NOMO-1 treated with dmso at 0.1 percent for 144 hours (cell line): ENCODE measurements at regions not wholly inside any gene's neighbourhood (a gene's known extent, or its start where the extent isn't known, plus 50 kb on each side); places are given as distances from the start of the nearest gene placed in this dataset.

ENCODE experiments used
- DNase-seq: peaks from one replicate; lab custom pipeline; 2025; ENCODE audit not compliant: unreplicated experiment; lab: John Stamatoyannopoulos, UW

- DNase-seq = no peak
Measured at GRCh38 chr13:95445131-95445530, 107.4 kb upstream of the CLDN10 start.

GRCh38 chr13:95447814-95448213, 104.7 kb upstream of the CLDN10 start:
- DNase-seq = no peak

GRCh38 chr13:95451656-95452055, 100.9 kb upstream of the CLDN10 start:
- no peak for DNase-seq

GRCh38 chr13:95452375-95452774, 100.1 kb upstream of the CLDN10 start:
- DNase-seq = no peak

- no peak for DNase-seq
Measured at GRCh38 chr13:95455782-95456181, 96.7 kb upstream of the CLDN10 start.

- peak; percentile 10 for DNase-seq
Measured at GRCh38 chr13:95456815-95457214, 95.7 kb upstream of the CLDN10 start.

GRCh38 chr13:95457294-95457693, 95.2 kb upstream of the CLDN10 start:
- no peak for DNase-seq

- no peak for DNase-seq
Measured at GRCh38 chr13:95462801-95463200, 89.7 kb upstream of the CLDN10 start.

GRCh38 chr13:95463531-95463930, 89.0 kb upstream of the CLDN10 start:
- no peak for DNase-seq

- DNase-seq = no peak
Measured at GRCh38 chr13:95470574-95471366, 81.8 kb upstream of the CLDN10 start.

GRCh38 chr13:95471960-95472359, 80.6 kb upstream of the CLDN10 start:
- DNase-seq = no peak

- DNase-seq = no peak
Measured at GRCh38 chr13:95474992-95475391, 77.5 kb upstream of the CLDN10 start.

- no peak for DNase-seq
Measured at GRCh38 chr13:95477187-95477586, 75.3 kb upstream of the CLDN10 start.

- no peak for DNase-seq
Measured at GRCh38 chr13:95479731-95480130, 72.8 kb upstream of the CLDN10 start.

GRCh38 chr13:95480131-95480545, 72.4 kb upstream of the CLDN10 start:
- peak; percentile 95 for DNase-seq

- DNase-seq = no peak
Measured at GRCh38 chr13:95480791-95481780, 71.4 kb upstream of the CLDN10 start.

GRCh38 chr13:95484052-95484451, 68.5 kb upstream of the CLDN10 start:
- no peak for DNase-seq

GRCh38 chr13:95485045-95485517, 67.4 kb upstream of the CLDN10 start:
- DNase-seq = no peak

- no peak for DNase-seq
Measured at GRCh38 chr13:95485518-95486144, 66.9 kb upstream of the CLDN10 start.

GRCh38 chr13:95492044-95492801, 60.3 kb upstream of the CLDN10 start:
- DNase-seq = no peak
